Astrocyte of the cerebellum (primary cell): ENCODE measurements at regions not wholly inside any gene's neighbourhood (a gene's known extent, or its start where the extent isn't known, plus 50 kb on each side); places are given as distances from the start of the nearest gene placed in this dataset.

ENCODE experiments used
- DNase-seq: peaks from one replicate; pipeline ENCODE4 v3.0.0-alpha.2; 2011; ENCODE audit warnings: low read depth
- H3K4me3 ChIP-seq: 2 replicates; pipeline ENCODE4 v1.5.1; 2011; ENCODE audit warnings: mild to moderate bottlenecking, low read depth, low read length, moderate library complexity
- CTCF ChIP-seq: IDR thresholded peaks from 2 replicates; pipeline ENCODE4 v1.5.1; 2012; ENCODE audit warnings: low read length, low read depth, moderate library complexity, mild to moderate bottlenecking; ENCODE audit errors: missing control alignments
- in situ Hi-C: cut with HindIII; loops from 2 replicates; pipeline ENCODE4 v1.10.0; 2017; ENCODE audit warnings: low sequenced_read_pairs

- no peak for TF ChIP-seq CTCF
- no peak overlapping the region for H3K4me3 ChIP-seq
- DNase-seq: no peak
- in situ Hi-C loops: no loop called here
Measured at GRCh38 chr5:27608992-27609391, 570.6 kb upstream of the CDH9 start.

GRCh38 chr5:27598576-27598975, 560.2 kb upstream of the CDH9 start:
- H3K4me3 ChIP-seq: no peak overlapping the region
- in situ Hi-C loops: no loop called here
- no peak for TF ChIP-seq CTCF
- no peak for DNase-seq

- no peak for DNase-seq
- TF ChIP-seq CTCF: no peak
- in situ Hi-C loops: no loop called here
- H3K4me3 ChIP-seq: no peak overlapping the region
Measured at GRCh38 chr5:27594141-27594540, 555.8 kb upstream of the CDH9 start.

- no peak for TF ChIP-seq CTCF
- DNase-seq: peak; percentile 64
- in situ Hi-C loops: no loop called here
- no peak overlapping the region for H3K4me3 ChIP-seq
Measured at GRCh38 chr5:27592231-27592630, 553.8 kb upstream of the CDH9 start.

- TF ChIP-seq CTCF: no peak
- no peak overlapping the region for H3K4me3 ChIP-seq
- in situ Hi-C loops: no loop called here
- DNase-seq: no peak
Measured at GRCh38 chr5:27590503-27590902, 552.1 kb upstream of the CDH9 start.

- no peak overlapping the region for H3K4me3 ChIP-seq
- in situ Hi-C loops: no loop called here
- DNase-seq: no peak
- no peak for TF ChIP-seq CTCF
Measured at GRCh38 chr5:27578279-27578678, 539.9 kb upstream of the CDH9 start.

- TF ChIP-seq CTCF: no peak
Measured at GRCh38 chr5:27571681-27572080, 533.3 kb upstream of the CDH9 start.

More at GRCh38 chr5:27571681-27572080, 533.3 kb upstream of the CDH9 start:
- H3K4me3 ChIP-seq: no peak overlapping the region
- no peak for DNase-seq
- in situ Hi-C loops: no loop called here
